GM23338 (cell line): ENCODE measurements at regions not wholly inside any gene's neighbourhood (a gene's known extent, or its start where the extent isn't known, plus 50 kb on each side); places are given as distances from the start of the nearest gene placed in this dataset.

Experiments
- ATAC-seq: fragments of 200-7000 bp; cut with Tn5 transposase; 3 replicates; pipeline ENCODE4 v1.9.1; 2020
- DNase-seq: peaks from one replicate; pipeline ENCODE4 v3.0.0-alpha.2; 2015; ENCODE audit warnings: low spot score
- H2AFZ ChIP-seq: fragments of 200-600 bp; sonication (generic); 2 replicates; pipeline ENCODE4 v1.8.0; 2016; ENCODE audit warnings: antibody characterized with exemption, mild to moderate bottlenecking, moderate library complexity
- H3F3A ChIP-seq: fragments of 200-600 bp; sonication (generic); replicated peaks from 2 replicates; pipeline ENCODE4 v1.8.0; 2017; ENCODE audit warnings: antibody characterized with exemption, mixed run types, low read depth
- H3K27ac ChIP-seq: fragments of 200-600 bp; sonication (generic); 2 replicates; pipeline ENCODE4 v1.6.1; 2016; ENCODE audit warnings: low read depth
- H3K27me3 ChIP-seq: fragments of 200-600 bp; sonication (generic); 2 replicates; pipeline ENCODE4 v1.8.0; 2016; ENCODE audit warnings: mild to moderate bottlenecking, mixed run types, moderate library complexity; ENCODE audit not compliant: insufficient read depth
- H3K36me3 ChIP-seq: fragments of 200-600 bp; sonication (generic); 2 replicates; pipeline ENCODE4 v1.8.0; 2016; ENCODE audit warnings: mild to moderate bottlenecking; ENCODE audit not compliant: insufficient read depth
- H3K4me1 ChIP-seq: fragments of 200-600 bp; sonication (generic); 2 replicates; pipeline ENCODE4 v1.8.0; 2016; ENCODE audit warnings: mild to moderate bottlenecking, moderate library complexity; ENCODE audit not compliant: insufficient read depth
- H3K4me2 ChIP-seq: fragments of 200-600 bp; sonication (generic); 2 replicates; pipeline ENCODE4 v1.7.1; 2017; ENCODE audit warnings: mixed run types
- H3K4me3 ChIP-seq: fragments of 200-600 bp; sonication (generic); 2 replicates; pipeline ENCODE4 v1.6.1; 2016; ENCODE audit warnings: mixed run types
- H3K79me2 ChIP-seq: fragments of 200-600 bp; sonication (generic); replicated peaks from 2 replicates; pipeline ENCODE4 v1.8.0; 2017; ENCODE audit warnings: mild to moderate bottlenecking; ENCODE audit not compliant: insufficient read depth
- H3K9me2 ChIP-seq: fragments of 200-600 bp; sonication (generic); 2 replicates; pipeline ENCODE4 v1.8.0; 2017; ENCODE audit not compliant: insufficient read depth
- H4K20me1 ChIP-seq: fragments of 200-600 bp; sonication (generic); replicated peaks from 2 replicates; pipeline ENCODE4 v1.8.0; 2017; ENCODE audit warnings: mild to moderate bottlenecking; ENCODE audit not compliant: insufficient read depth
- H3K27ac Mint-ChIP-seq: 2 replicates; pipeline ENCODE4 v1.8.0; 2020; ENCODE audit warnings: inconsistent platforms, mild to moderate bottlenecking, moderate library complexity, mixed read lengths
- H3K27me3 Mint-ChIP-seq: 3 replicates; pipeline ENCODE4 v1.8.0; 2022; ENCODE audit warnings: low read depth, mild to moderate bottlenecking, moderate library complexity, mixed read lengths, inconsistent platforms; ENCODE audit not compliant: insufficient read depth, poor library complexity
- H3K36me3 Mint-ChIP-seq: 3 replicates; pipeline ENCODE4 v1.8.0; 2021; ENCODE audit warnings: low read depth, mild to moderate bottlenecking, inconsistent platforms, moderate library complexity, mixed read lengths
- H3K4me1 Mint-ChIP-seq: 3 replicates; pipeline ENCODE4 v1.8.0; 2020; ENCODE audit warnings: mild to moderate bottlenecking, inconsistent platforms, mixed read lengths
- H3K4me3 Mint-ChIP-seq: 3 replicates; pipeline ENCODE4 v1.8.0; 2021; ENCODE audit warnings: moderate library complexity, mild to moderate bottlenecking, inconsistent platforms, mixed read lengths
- H3K9me3 Mint-ChIP-seq: 3 replicates; pipeline ENCODE4 v1.8.0; 2020; ENCODE audit warnings: moderate library complexity, mild to moderate bottlenecking, inconsistent platforms, mixed read lengths
- ETS1 ChIP-seq: IDR thresholded peaks from 2 replicates; pipeline ENCODE4 v1.6.1; 2016; ENCODE audit warnings: antibody characterized with exemption
- EZH2 ChIP-seq: fragments of 200-600 bp; sonication (generic); IDR thresholded peaks from one replicate; pipeline ENCODE4 v1.8.0; 2017; ENCODE audit warnings: antibody characterized with exemption, mild to moderate bottlenecking, low read depth; ENCODE audit not compliant: unreplicated experiment
- EZH2phosphoT487 ChIP-seq: fragments of 200-600 bp; sonication (generic); IDR thresholded peaks from one replicate; pipeline ENCODE4 v1.8.1; 2018; ENCODE audit warnings: antibody characterized with exemption; ENCODE audit not compliant: unreplicated experiment
- JUNB ChIP-seq: IDR thresholded peaks from one replicate; pipeline ENCODE4 v1.6.1; 2016; ENCODE audit warnings: antibody characterized with exemption; ENCODE audit not compliant: unreplicated experiment
- NANOG ChIP-seq: IDR thresholded peaks from 2 replicates; pipeline ENCODE4 v1.6.1; 2016; ENCODE audit warnings: antibody characterized with exemption, borderline replicate concordance
- POLR2AphosphoS5 ChIP-seq: IDR thresholded peaks from 2 replicates; pipeline ENCODE4 v1.6.1; 2016; ENCODE audit warnings: antibody characterized with exemption, low read depth
- STAT1 ChIP-seq: IDR thresholded peaks from one replicate; pipeline ENCODE4 v1.6.1; 2016; ENCODE audit warnings: antibody characterized with exemption; ENCODE audit not compliant: unreplicated experiment
- ZNF114 ChIP-seq: fragments of 250-450 bp; sonication (Bioruptor Pico); IDR thresholded peaks from 2 replicates; pipeline ENCODE4 v1.5.0; 2020; ENCODE audit warnings: mild to moderate bottlenecking, moderate library complexity
- ZNF331 ChIP-seq: fragments of 250-450 bp; sonication (Bioruptor Pico); IDR thresholded peaks from 2 replicates; pipeline ENCODE4 v1.5.0; 2020; ENCODE audit warnings: low read depth, mild to moderate bottlenecking, moderate library complexity
- TF ChIP-seq, protein P1 (sequence below): fragments of 250-450 bp; sonication (Bioruptor Pico); IDR thresholded peaks from 2 replicates; pipeline ENCODE4 v1.5.0; 2020; ENCODE audit warnings: mild to moderate bottlenecking, moderate library complexity

GRCh38 chr5:125611541-125611940 lies 811.7 kb upstream of the GRAMD2B start:
- peaks cover 1% of the 10 kb centered on the region; the same call in 1 of the 3 replicates for H3K36me3 Mint-ChIP-seq
- no peak overlapping the region for H3K4me2 ChIP-seq
- no peaks in the 10 kb centered on the region for H3K79me2 ChIP-seq
- no peak for TF ChIP-seq EZH2phosphoT487
- no peaks in the 10 kb centered on the region for H3K4me1 ChIP-seq
- no peak for ATAC-seq
- H3K9me2 ChIP-seq: peaks cover 11% of the 10 kb centered on the region; the same call in 1 of the 2 replicates
- H3K27ac Mint-ChIP-seq: no peak overlapping the region
- H3K36me3 ChIP-seq: no peaks in the 10 kb centered on the region
- H3K4me1 Mint-ChIP-seq: no peaks in the 10 kb centered on the region
- no peak overlapping the region for H2AFZ ChIP-seq
- no peak overlapping the region for H3K4me3 Mint-ChIP-seq
- H3K9me3 Mint-ChIP-seq: peaks cover 1% of the 10 kb centered on the region; the same call in 1 of the 3 replicates
- DNase-seq: no peak
- H3K27ac ChIP-seq: no peak overlapping the region
- H3F3A ChIP-seq: no peaks in the 10 kb centered on the region
- H3K27me3 Mint-ChIP-seq: no peaks in the 10 kb centered on the region
- H4K20me1 ChIP-seq: no peaks in the 10 kb centered on the region
- H3K4me3 ChIP-seq: no peak overlapping the region
- H3K27me3 ChIP-seq: no peaks in the 10 kb centered on the region

- H3F3A ChIP-seq: no peaks in the 10 kb centered on the region
- H3K27ac ChIP-seq: no peak overlapping the region
- no peak overlapping the region for H3K4me3 ChIP-seq
- no peaks in the 10 kb centered on the region for H3K27me3 ChIP-seq
- DNase-seq: no peak
- no peaks in the 10 kb centered on the region for H3K36me3 ChIP-seq
- no peaks in the 10 kb centered on the region for H3K4me1 ChIP-seq
- no peak for TF ChIP-seq POLR2AphosphoS5
- Mint-ChIP-seq H3K27me3 (no peaks in the 10 kb centered on the region), H3K27ac (no peak overlapping the region), H3K4me1 (no peaks in the 10 kb centered on the region), H3K9me3 (no peaks in the 10 kb centered on the region), H3K4me3 (no peak overlapping the region), H3K36me3 (no peaks in the 10 kb centered on the region; the same call in 2 of the 3 replicates)
- ATAC-seq: no peak
- no peaks in the 10 kb centered on the region for H3K79me2 ChIP-seq
- no peaks in the 10 kb centered on the region for H4K20me1 ChIP-seq
- H3K4me2 ChIP-seq: no peak overlapping the region
- no peak overlapping the region for H2AFZ ChIP-seq
- peaks cover 7% of the 10 kb centered on the region; the same call in 1 of the 2 replicates for H3K9me2 ChIP-seq
Observed at GRCh38 chr5:125612181-125612721, 811.0 kb upstream of the GRAMD2B start.

- ATAC-seq: no peak
- no peak overlapping the region for H3K27ac Mint-ChIP-seq
- no peaks in the 10 kb centered on the region for H3K9me3 Mint-ChIP-seq
- Histone ChIP-seq H3K27me3 (no peaks in the 10 kb centered on the region), H3K4me2 (no peak overlapping the region), H3K4me3 (no peak overlapping the region), H2AFZ (no peak overlapping the region), H3K9me2 (peaks cover 2% of the 10 kb centered on the region; the same call in 1 of the 2 replicates), H3K36me3 (no peaks in the 10 kb centered on the region), H3K79me2 (no peaks in the 10 kb centered on the region), H4K20me1 (no peaks in the 10 kb centered on the region), H3K4me1 (no peaks in the 10 kb centered on the region), H3K27ac (no peak overlapping the region), H3F3A (no peaks in the 10 kb centered on the region)
- no peaks in the 10 kb centered on the region; the same call in 2 of the 3 replicates for H3K36me3 Mint-ChIP-seq
- H3K4me3 Mint-ChIP-seq: no peak overlapping the region
- H3K4me1 Mint-ChIP-seq: no peaks in the 10 kb centered on the region
- no peaks in the 10 kb centered on the region for H3K27me3 Mint-ChIP-seq
- DNase-seq: no peak
- no peak for TF ChIP-seq EZH2
- TF ChIP-seq, protein P1, sequence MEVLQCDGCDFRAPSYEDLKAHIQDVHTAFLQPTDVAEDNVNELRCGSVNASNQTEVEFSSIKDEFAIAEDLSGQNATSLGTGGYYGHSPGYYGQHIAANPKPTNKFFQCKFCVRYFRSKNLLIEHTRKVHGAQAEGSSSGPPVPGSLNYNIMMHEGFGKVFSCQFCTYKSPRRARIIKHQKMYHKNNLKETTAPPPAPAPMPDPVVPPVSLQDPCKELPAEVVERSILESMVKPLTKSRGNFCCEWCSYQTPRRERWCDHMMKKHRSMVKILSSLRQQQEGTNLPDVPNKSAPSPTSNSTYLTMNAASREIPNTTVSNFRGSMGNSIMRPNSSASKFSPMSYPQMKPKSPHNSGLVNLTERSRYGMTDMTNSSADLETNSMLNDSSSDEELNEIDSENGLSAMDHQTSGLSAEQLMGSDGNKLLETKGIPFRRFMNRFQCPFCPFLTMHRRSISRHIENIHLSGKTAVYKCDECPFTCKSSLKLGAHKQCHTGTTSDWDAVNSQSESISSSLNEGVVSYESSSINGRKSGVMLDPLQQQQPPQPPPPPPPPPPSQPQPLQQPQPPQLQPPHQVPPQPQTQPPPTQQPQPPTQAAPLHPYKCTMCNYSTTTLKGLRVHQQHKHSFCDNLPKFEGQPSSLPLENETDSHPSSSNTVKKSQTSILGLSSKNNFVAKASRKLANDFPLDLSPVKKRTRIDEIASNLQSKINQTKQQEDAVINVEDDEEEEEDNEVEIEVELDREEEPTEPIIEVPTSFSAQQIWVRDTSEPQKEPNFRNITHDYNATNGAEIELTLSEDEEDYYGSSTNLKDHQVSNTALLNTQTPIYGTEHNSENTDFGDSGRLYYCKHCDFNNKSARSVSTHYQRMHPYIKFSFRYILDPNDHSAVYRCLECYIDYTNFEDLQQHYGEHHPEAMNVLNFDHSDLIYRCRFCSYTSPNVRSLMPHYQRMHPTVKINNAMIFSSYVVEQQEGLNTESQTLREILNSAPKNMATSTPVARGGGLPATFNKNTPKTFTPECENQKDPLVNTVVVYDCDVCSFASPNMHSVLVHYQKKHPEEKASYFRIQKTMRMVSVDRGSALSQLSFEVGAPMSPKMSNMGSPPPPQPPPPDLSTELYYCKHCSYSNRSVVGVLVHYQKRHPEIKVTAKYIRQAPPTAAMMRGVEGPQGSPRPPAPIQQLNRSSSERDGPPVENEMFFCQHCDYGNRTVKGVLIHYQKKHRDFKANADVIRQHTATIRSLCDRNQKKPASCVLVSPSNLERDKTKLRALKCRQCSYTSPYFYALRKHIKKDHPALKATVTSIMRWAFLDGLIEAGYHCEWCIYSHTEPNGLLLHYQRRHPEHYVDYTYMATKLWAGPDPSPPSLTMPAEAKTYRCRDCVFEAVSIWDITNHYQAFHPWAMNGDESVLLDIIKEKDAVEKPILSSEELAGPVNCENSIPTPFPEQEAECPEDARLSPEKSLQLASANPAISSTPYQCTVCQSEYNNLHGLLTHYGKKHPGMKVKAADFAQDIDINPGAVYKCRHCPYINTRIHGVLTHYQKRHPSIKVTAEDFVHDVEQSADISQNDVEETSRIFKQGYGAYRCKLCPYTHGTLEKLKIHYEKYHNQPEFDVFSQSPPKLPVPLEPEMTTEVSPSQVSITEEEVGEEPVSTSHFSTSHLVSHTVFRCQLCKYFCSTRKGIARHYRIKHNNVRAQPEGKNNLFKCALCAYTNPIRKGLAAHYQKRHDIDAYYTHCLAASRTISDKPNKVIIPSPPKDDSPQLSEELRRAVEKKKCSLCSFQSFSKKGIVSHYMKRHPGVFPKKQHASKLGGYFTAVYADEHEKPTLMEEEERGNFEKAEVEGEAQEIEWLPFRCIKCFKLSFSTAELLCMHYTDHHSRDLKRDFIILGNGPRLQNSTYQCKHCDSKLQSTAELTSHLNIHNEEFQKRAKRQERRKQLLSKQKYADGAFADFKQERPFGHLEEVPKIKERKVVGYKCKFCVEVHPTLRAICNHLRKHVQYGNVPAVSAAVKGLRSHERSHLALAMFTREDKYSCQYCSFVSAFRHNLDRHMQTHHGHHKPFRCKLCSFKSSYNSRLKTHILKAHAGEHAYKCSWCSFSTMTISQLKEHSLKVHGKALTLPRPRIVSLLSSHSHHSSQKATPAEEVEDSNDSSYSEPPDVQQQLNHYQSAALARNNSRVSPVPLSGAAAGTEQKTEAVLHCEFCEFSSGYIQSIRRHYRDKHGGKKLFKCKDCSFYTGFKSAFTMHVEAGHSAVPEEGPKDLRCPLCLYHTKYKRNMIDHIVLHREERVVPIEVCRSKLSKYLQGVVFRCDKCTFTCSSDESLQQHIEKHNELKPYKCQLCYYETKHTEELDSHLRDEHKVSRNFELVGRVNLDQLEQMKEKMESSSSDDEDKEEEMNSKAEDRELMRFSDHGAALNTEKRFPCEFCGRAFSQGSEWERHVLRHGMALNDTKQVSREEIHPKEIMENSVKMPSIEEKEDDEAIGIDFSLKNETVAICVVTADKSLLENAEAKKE (CRISPR knock-in tag): no peak
- no peak for TF ChIP-seq STAT1
- TF ChIP-seq ZNF331: no peak
- TF ChIP-seq JUNB: no peak
- no peak for TF ChIP-seq ETS1
- TF ChIP-seq NANOG: no peak
- TF ChIP-seq ZNF114 (CRISPR knock-in tag): no peak
Observed at GRCh38 chr5:125612776-125613175, 810.4 kb upstream of the GRAMD2B start.
